HG03571 (cell line): ENCODE measurements at regions not wholly inside any gene's neighbourhood (a gene's known extent, or its start where the extent isn't known, plus 50 kb on each side); places are given as distances from the start of the nearest gene placed in this dataset.

ENCODE experiments used
- ATAC-seq: cut with Tn5 transposase; IDR thresholded peaks from one replicate; pipeline ENCODE4 v1.9.1; 2021; ENCODE audit not compliant: unreplicated experiment

GRCh38 chr22:49140911-49141665 lies 686.6 kb downstream of the BRD1 start:
- ATAC-seq, result no peak

DNA sequence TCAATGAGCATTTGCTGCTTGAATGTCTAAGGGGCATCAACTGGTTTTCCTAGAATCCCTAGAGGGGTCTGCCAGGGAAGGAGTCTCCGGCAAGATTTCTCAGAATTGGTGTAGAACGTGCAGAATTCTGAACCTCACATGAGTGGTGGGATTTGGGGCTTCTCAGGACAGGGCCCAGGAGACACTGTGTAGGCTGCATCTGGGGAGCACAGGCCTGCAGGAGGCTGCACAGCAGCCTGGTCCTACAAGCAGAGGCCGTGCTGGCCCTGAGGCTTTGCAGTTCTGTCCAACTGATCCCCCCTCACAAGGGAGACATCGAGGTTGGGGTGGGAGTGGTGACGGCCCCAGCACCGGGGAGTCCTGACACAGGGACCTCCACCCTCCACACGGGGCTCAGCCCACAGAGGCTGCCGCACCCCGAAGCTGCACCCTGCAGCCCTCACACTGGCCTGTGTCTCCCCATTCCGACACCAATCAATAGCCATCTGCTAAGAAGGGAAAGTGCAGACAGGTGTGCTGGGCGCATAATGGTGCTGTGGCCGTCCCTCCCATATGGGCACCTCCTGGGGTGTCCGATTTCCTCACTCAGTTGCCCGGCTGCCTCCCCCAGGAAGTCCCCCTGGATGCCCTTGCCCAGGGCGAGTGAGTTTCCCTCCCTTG lies 688.1 kb downstream of the BRD1 start:
- no peak for ATAC-seq

DNA sequence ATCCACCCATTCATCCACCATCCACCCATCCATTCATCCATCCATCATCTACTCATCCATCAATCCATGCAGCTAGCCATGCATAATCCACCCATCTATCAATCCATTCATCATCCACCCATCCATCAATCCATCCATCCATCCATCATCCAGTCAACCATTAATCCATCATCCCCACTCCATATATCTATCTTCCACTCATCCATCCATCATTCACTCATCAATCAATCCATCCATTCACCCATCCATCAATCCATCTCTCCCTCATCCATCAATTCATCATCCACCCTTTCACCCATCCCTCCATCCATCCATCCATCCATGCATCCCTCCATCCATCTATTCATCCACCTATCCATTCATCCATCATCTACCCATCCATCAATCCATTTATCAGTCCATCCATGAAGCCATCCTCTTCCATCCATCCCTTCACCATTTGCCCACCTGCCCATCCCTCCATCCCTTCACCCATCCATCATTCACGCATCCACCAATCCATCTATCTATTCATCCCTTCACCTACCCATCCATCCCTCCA lies 689.4 kb downstream of the BRD1 start:
- no peak for ATAC-seq

GRCh38 chr22:49137206-49137840 lies 690.4 kb downstream of the BRD1 start:
- ATAC-seq, result no peak

DNA sequence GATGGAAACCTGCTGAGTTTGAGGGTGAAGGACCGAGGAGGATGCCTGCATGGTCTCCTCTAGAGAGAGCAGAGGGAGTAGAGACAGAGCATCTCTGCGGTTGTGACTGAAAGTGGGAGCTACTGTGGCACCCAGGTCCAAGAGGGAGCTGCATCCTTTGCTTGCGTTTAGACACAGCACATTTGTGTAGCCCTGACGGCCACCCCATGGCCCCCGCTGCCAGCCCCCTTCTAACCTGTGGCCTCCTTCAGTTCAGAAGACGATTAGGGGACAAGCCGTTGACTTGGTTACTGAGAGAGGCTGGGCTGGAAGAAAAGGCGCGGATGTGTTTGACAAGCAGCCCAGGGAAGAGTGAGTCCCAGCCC lies 690.9 kb downstream of the BRD1 start:
- ATAC-seq, result no peak

DNA sequence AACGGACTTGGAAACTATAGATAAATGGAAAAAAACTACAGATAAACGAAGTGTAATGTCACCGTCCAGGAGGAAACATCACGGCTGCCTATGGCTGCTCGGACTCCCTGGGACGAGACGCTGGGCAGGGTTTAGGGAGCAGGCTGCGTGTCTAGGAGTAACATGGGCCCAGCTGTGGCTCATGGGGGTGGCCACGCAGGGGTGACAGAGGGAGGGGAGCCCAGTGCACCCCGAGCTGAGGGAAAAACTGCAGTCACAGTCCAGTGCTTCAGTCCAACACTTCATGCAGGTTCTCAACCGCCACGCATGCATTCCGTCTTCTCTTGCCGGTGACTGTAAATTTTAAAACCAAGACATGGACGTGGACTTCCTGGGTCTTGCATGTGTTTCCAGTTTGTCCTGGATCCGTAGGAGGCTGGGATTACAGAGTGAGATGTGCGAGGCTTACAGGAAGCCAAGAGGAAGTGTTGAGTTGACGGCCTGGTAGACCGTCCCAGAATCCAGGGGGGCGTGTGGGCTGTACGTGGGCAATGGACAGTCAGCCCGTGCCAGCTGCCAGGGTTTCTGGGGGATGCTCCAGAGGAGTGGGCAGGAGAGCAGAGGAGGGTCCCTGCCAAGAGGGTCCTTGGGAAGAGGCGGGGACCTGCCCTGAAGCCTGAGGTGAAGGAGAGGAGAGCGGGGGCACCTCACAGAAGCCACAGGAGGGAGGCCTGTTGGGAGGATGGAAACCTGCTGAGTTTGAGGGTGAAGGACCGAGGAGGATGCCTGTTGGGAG lies 691.4 kb downstream of the BRD1 start:
- ATAC-seq, result no peak

GRCh38 chr22:49134076-49134475 lies 693.6 kb downstream of the BRD1 start:
- no peak for ATAC-seq

GRCh38 chr22:49133541-49133940 lies 694.1 kb downstream of the BRD1 start:
- no peak for ATAC-seq

GRCh38 chr22:49132009-49132408 lies 695.7 kb downstream of the BRD1 start:
- no peak for ATAC-seq

DNA sequence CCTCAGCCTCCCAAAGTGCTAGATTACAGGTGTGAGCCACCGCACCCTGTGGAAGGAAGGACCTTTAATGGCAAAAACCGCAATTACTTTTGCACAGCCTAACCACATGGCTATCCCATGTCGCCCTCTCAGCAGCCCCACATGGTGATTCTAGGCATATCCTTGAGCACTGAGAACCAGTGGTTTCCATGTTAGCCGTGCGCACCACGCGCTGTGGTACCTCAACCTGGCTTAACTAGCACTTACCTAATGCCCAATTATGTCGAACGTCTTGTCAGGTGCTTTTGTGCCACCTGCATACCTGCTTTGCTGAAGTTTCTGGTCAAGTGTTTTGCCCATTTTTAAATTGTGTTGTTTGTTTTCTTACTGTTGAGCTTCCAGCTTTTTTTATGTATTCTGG lies 697.9 kb downstream of the BRD1 start:
- ATAC-seq, result no peak

DNA sequence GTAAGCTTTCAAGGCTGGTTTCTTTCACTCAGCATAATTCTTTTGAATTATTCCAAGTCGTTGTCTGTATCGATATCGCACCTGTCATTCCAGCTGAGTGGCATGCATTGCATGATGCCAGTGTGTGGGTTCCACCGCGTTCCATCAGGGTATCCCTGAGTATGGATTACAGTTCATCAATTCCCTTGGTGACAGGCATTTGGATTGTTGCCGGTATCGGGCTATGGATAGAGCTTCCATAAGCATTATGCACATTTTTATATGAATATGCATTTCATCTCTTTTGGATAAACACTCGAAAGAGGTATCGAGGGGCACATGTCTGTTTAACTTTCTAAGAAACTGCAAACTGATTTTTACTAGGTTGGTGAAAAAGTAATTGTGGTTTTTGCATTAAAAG lies 698.8 kb downstream of the BRD1 start:
- ATAC-seq, result no peak

DNA sequence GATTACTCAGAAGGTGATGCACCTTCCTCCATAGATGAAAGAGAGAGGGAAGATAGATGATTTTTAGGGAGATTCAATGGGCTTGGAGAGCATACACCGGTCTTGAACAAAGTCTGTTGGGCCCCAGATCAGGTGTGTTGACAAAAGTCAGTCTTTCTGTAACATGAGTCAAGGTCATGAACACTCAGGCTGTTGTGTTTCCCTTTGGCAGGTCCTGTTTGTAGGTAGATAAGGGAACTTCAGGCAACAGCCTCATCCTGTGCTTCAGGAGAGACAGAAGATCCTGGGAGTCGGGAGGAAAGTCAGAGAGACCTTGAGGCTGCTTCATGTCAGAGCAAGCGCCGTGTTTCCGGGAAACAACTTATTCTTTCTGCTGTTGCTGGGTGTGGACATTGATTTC lies 703.1 kb downstream of the BRD1 start:
- no peak for ATAC-seq

DNA sequence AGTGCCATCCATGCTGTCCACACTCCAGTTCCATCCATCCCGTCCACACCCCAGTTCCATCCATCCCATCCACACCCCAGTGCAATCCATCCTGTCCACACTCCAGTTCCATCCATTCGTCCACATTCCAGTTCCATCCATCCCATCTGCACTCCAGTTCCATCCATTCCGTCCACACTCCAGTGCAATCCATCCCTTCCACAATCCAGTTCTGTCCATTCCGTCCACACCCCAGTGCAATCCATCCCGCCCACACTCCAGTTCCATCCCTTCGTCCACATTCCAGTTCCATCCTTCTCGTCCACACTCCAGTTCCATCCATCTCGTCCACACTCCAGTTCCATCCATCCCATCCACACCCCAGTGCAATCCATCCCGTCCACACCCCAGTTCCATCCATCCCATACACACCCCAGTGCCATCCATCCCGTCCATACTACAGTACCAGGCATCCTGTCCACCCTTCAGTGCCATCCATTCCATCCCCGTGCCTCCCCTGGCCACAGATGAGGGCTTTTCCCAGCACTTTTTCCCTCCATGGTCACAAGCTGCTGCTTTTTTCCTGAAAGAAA lies 704.0 kb downstream of the BRD1 start:
- ATAC-seq, result no peak

DNA sequence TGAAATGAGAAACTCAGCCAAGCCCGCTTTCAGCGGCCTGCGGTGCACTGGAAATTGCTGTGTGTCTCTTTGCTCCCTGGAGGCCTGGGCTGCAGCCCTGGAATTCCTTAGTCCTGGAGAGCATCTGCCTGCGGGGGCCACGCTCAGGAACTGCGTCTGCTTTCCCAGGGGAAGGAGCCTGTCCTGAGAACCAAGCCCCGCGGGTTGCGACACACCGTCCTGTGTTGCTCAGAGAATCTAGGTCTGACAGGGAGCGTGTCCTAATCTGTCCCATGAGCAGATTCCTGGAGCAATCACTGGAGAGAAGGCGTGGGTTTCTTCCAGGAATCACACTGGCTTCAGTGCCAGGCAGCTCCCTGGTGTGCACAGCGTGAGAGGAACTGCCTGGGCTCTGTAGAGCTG lies 708.1 kb downstream of the BRD1 start:
- no peak for ATAC-seq

DNA sequence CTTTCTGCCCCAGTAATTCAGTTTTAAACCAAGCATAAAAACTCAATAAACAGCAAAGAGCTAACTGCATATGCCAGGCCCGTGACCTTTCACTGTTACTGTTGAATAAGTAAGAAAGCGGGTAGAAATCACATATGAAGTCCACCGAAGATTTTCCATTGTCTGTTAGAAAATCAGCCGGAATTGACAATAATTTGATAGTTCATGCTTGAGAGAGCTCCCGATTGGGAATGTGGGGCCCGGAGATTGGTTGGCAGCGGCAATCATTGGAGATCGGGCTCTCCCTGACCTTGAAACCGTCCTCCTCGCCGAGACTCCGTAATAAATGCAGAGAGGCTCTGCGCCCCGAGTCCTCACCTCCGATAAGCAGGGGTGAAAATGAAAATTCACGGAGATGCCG lies 709.6 kb downstream of the BRD1 start:
- ATAC-seq, result no peak

DNA sequence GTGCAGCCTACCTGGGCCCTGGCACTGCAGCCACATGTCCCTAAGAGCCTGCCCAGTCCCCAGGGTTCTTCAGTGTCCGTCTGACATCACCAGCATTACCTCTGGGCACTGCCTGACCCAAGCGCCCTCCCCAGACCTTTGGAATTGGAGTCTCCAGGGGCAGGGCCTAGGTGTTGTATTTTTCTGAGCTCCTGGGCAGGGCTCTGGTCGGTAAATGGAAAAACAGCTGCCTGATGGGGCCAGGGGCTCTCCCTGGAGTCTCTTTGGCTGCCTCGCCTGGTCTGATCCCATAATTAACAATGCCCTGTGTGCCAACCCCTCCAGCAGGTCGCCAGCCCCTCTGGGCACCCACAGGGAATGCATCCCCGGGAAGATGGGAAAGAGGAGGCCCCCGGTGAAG lies 710.2 kb downstream of the BRD1 start:
- no peak for ATAC-seq

GRCh38 chr22:49116486-49117120 lies 711.1 kb downstream of the BRD1 start:
- ATAC-seq, result no peak

- ATAC-seq, result no peak
These were observed 711.7 kb downstream of the BRD1 start for GRCh38 chr22:49116021-49116420.

GRCh38 chr22:49115197-49115596 lies 712.5 kb downstream of the BRD1 start:
- ATAC-seq, result no peak

- ATAC-seq, result no peak
These were observed 713.9 kb downstream of the BRD1 start for GRCh38 chr22:49113758-49114157.
